ENCODE measurements at regions not wholly inside any gene's neighbourhood (a gene's known extent, or its start where the extent isn't known, plus 50 kb on each side); places are given as distances from the start of the nearest gene placed in this dataset.

DNA sequence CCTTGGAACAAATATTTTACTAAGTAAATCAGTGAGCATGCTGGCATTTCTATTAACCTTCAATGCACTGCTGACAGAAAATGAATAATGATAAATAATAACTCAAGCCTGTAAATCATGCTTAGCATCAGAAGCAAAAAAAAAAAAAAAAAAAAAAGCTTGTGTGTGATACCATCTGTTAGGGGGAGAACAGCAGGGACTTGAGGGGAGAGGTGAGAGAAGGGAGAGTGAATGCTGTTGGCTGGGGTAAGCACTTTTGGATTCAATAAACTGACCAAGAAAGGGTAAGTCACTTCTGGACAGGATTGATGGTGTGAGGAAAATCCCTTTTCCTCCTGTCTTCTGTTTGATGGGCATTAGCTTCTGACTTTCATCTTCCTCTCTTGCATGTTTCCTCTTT is 996.4 kb downstream of the KCNMA1 start:
- TF ChIP-seq, protein P1, sequence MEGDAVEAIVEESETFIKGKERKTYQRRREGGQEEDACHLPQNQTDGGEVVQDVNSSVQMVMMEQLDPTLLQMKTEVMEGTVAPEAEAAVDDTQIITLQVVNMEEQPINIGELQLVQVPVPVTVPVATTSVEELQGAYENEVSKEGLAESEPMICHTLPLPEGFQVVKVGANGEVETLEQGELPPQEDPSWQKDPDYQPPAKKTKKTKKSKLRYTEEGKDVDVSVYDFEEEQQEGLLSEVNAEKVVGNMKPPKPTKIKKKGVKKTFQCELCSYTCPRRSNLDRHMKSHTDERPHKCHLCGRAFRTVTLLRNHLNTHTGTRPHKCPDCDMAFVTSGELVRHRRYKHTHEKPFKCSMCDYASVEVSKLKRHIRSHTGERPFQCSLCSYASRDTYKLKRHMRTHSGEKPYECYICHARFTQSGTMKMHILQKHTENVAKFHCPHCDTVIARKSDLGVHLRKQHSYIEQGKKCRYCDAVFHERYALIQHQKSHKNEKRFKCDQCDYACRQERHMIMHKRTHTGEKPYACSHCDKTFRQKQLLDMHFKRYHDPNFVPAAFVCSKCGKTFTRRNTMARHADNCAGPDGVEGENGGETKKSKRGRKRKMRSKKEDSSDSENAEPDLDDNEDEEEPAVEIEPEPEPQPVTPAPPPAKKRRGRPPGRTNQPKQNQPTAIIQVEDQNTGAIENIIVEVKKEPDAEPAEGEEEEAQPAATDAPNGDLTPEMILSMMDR (IDR thresholded peaks at IDR 0.05): no peak
- no peak for TF ChIP-seq EZH2 (IDR thresholded peaks at IDR 0.05; ENCODE audit: borderline replicate concordance, insufficient read depth, low read depth, low read length, poor library complexity, severe bottlenecking)

Data from B cell (primary cell).